IMR-90 (cell line): ENCODE measurements at regions not wholly inside any gene's neighbourhood (a gene's known extent, or its start where the extent isn't known, plus 50 kb on each side); places are given as distances from the start of the nearest gene placed in this dataset.

Experiments used
- ATAC-seq: fragments of 200-7000 bp; cut with Tn5 transposase; 2 replicates; pipeline ENCODE4 v1.9.1; 2020; ENCODE audit warnings: low read depth, mild to moderate bottlenecking, moderate library complexity
- BruUV-seq: library from RNA; stranded (reverse); fragments of 400-500 nt; replicated peaks from 2 replicates; lab custom pipeline; 2021; lab: Mats Ljungman, UMichigan
- CTCF ChIA-PET: fragments of 300-600 bp; formaldehyde crosslinking; extraction: SDS; loops from one replicate; lab custom pipeline; 2021; ENCODE audit warnings: antibody characterized with exemption; lab: Yijun Ruan, JAX
- POLR2A ChIA-PET: fragments of 300-600 bp; sonication (Branson Sonifier 250); formaldehyde crosslinking; loops from one replicate; lab custom pipeline; 2022; ENCODE audit warnings: antibody characterized with exemption; ENCODE audit not compliant: unreplicated experiment; lab: Charles Lee
- DNase-seq: peaks from one replicate; pipeline ENCODE4 v3.0.0; 2013
- H2AFZ ChIP-seq: replicated peaks from 2 replicates; pipeline ENCODE3; 2013; ENCODE audit warnings: low read length, mild to moderate bottlenecking; ENCODE audit not compliant: poor library complexity
- H2AK5ac ChIP-seq: 2 replicates; pipeline ENCODE4 v1.6.1; 2013; ENCODE audit warnings: low read depth, low read length, inconsistent platforms
- H2AK9ac ChIP-seq: replicated peaks from 2 replicates; pipeline ENCODE3; 2013; ENCODE audit warnings: mild to moderate bottlenecking, low read depth, low read length, moderate library complexity; ENCODE audit not compliant: poor library complexity
- H2BK120ac ChIP-seq: 2 replicates; pipeline ENCODE4 v1.6.1; 2013; ENCODE audit warnings: low read depth, low read length, inconsistent platforms
- H2BK15ac ChIP-seq: 3 replicates; pipeline ENCODE4 v1.6.1; 2013; ENCODE audit warnings: low read depth, low read length, inconsistent platforms
- H2BK20ac ChIP-seq: 2 replicates; pipeline ENCODE4 v1.6.1; 2013; ENCODE audit warnings: low read depth, mild to moderate bottlenecking, inconsistent platforms, low read length, moderate library complexity
- H2BK5ac ChIP-seq: 2 replicates; pipeline ENCODE4 v1.6.1; 2013; ENCODE audit warnings: mild to moderate bottlenecking, low read depth, low read length, inconsistent platforms; ENCODE audit not compliant: poor library complexity, severe bottlenecking
- H3K14ac ChIP-seq: replicated peaks from 2 replicates; pipeline ENCODE4 v1.6.1; 2013; ENCODE audit warnings: low read depth, low read length, inconsistent platforms
- H3K18ac ChIP-seq: 2 replicates; pipeline ENCODE4 v1.6.1; 2013; ENCODE audit warnings: low read depth, low read length, control low read depth
- H3K23ac ChIP-seq: 2 replicates; pipeline ENCODE4 v1.6.1; 2013; ENCODE audit warnings: low read depth, low read length, inconsistent platforms
- H3K27ac ChIP-seq: 2 replicates; pipeline ENCODE4 v1.5.1; 2013; ENCODE audit warnings: mild to moderate bottlenecking, control low read depth, low read length; ENCODE audit not compliant: insufficient read depth
- H3K27me3 ChIP-seq: 2 replicates; pipeline ENCODE4 v1.6.1; 2013; ENCODE audit warnings: low read length; ENCODE audit not compliant: control insufficient read depth, insufficient read depth
- H3K36me3 ChIP-seq: 2 replicates; pipeline ENCODE4 v1.6.1; 2013; ENCODE audit warnings: low read length, mixed read lengths; ENCODE audit not compliant: control insufficient read depth, insufficient read depth
- H3K4ac ChIP-seq: 2 replicates; pipeline ENCODE4 v1.6.1; 2013; ENCODE audit warnings: low read depth, low read length, inconsistent platforms
- H3K4me1 ChIP-seq: 2 replicates; pipeline ENCODE4 v1.6.1; 2013; ENCODE audit warnings: low read length, mixed read lengths; ENCODE audit not compliant: control insufficient read depth, insufficient read depth
- H3K4me2 ChIP-seq: 2 replicates; pipeline ENCODE4 v1.6.1; 2013; ENCODE audit warnings: low read depth, mild to moderate bottlenecking, control low read depth, low read length, moderate library complexity
- H3K4me3 ChIP-seq: 2 replicates; pipeline ENCODE4 v1.5.1; 2013; ENCODE audit warnings: low read depth, mild to moderate bottlenecking, control low read depth, low read length, moderate library complexity; ENCODE audit not compliant: insufficient read depth
- H3K56ac ChIP-seq: 2 replicates; pipeline ENCODE4 v1.6.1; 2013; ENCODE audit warnings: low read length, inconsistent platforms; ENCODE audit not compliant: insufficient read depth; ENCODE audit errors: extremely low read depth
- H3K79me1 ChIP-seq, 2 experiments: 2 replicates each; pipeline ENCODE4 v1.6.1; 2013; ENCODE audit warnings: low read length in 2 of 2, inconsistent platforms in 1 of 2, low read depth in 1 of 2
- H3K9ac ChIP-seq: 2 replicates; pipeline ENCODE4 v1.6.1; 2013; ENCODE audit warnings: low read depth, low read length, control low read depth
- H3K9me1 ChIP-seq: 2 replicates; pipeline ENCODE4 v1.6.1; 2013; ENCODE audit warnings: low read length, inconsistent platforms; ENCODE audit not compliant: insufficient read depth
- H3K9me3 ChIP-seq: 2 replicates; pipeline ENCODE4 v1.6.1; 2013; ENCODE audit warnings: low read length; ENCODE audit not compliant: control insufficient read depth, insufficient read depth
- H4K20me1 ChIP-seq: 2 replicates; pipeline ENCODE4 v1.6.1; 2013; ENCODE audit warnings: low read length, inconsistent platforms; ENCODE audit not compliant: insufficient read depth
- H4K5ac ChIP-seq: 2 replicates; pipeline ENCODE4 v1.6.1; 2013; ENCODE audit warnings: mild to moderate bottlenecking, low read depth, low read length, control low read depth
- H4K8ac ChIP-seq, 2 experiments: 2 replicates each; pipeline ENCODE4 v1.6.1; 2013; ENCODE audit warnings: low read depth in 2 of 2, low read length in 2 of 2, control low read depth in 1 of 2, inconsistent platforms in 1 of 2
- H4K91ac ChIP-seq: 2 replicates; pipeline ENCODE4 v1.6.1; 2013; ENCODE audit warnings: low read depth, low read length, inconsistent platforms; ENCODE audit not compliant: insufficient read depth
- BHLHE40 ChIP-seq: fragments of 150-350 bp; IDR thresholded peaks from 2 replicates; pipeline ENCODE4 v1.6.1; 2016; ENCODE audit warnings: mild to moderate bottlenecking, low read depth, low read length
- MAZ ChIP-seq: IDR thresholded peaks from 2 replicates; pipeline ENCODE4 v1.6.1; 2012; ENCODE audit warnings: low read depth, mild to moderate bottlenecking, low read length, improper control_type of control experiment, moderate library complexity, borderline replicate concordance
- whole genome bisulfite sequencing, 2 experiments: methylation state at CpG; one replicate each; pipeline versions ENCODE4 v1.1.5 to v1.1.7; 2013; ENCODE audit warnings: missing lambda C conversion rate in 2 of 2; ENCODE audit not compliant: insufficient read length in 1 of 2; ENCODE audit errors: extremely low coverage in 2 of 2; 5-methylcytosine and 5-hydroxymethylcytosine counted together
- dilution Hi-C: fragments of 300-500 bp; cut with HindIII; formaldehyde crosslinking; loops from one replicate; pipeline ENCODE4 v1.14.3; 2018; ENCODE audit warnings: low sequenced_read_pairs; ENCODE audit not compliant: unreplicated experiment
- in situ Hi-C: fragments of 300-500 bp; cut with MboI; formaldehyde crosslinking; loops from 3 replicates; pipeline ENCODE4 v1.14.3; 2019; ENCODE audit warnings: low sequenced_read_pairs, inconsistent platforms, mixed read lengths
- intact Hi-C: fragments of 100-400 bp; cut with micrococcal nuclease; formaldehyde crosslinking; loops from 2 replicates; pipeline ENCODE4 v1.10.0; 2022
- TF ChIP-seq, protein P1 (sequence below): conservative IDR thresholded peaks from 2 replicates; pipeline ENCODE4 v1.5.1; 2012; ENCODE audit warnings: mild to moderate bottlenecking, low read depth, low read length, improper control_type of control experiment

- dilution Hi-C loops (no loop called here), in situ Hi-C loops (no loop called here), intact Hi-C loops (no loop called here)
- H3K23ac ChIP-seq: no peak overlapping the region
- H3K27ac ChIP-seq: no peak overlapping the region
- no peak overlapping the region for H3K4ac ChIP-seq
- no TSS peak for BruUV-seq
- no peak overlapping the region for H3K14ac ChIP-seq
- H3K56ac ChIP-seq: no peak overlapping the region
- no peak overlapping the region for H3K4me2 ChIP-seq
- no peak overlapping the region for H3K4me3 ChIP-seq
- no peak for TF ChIP-seq MAZ
- TF ChIP-seq, protein P1, sequence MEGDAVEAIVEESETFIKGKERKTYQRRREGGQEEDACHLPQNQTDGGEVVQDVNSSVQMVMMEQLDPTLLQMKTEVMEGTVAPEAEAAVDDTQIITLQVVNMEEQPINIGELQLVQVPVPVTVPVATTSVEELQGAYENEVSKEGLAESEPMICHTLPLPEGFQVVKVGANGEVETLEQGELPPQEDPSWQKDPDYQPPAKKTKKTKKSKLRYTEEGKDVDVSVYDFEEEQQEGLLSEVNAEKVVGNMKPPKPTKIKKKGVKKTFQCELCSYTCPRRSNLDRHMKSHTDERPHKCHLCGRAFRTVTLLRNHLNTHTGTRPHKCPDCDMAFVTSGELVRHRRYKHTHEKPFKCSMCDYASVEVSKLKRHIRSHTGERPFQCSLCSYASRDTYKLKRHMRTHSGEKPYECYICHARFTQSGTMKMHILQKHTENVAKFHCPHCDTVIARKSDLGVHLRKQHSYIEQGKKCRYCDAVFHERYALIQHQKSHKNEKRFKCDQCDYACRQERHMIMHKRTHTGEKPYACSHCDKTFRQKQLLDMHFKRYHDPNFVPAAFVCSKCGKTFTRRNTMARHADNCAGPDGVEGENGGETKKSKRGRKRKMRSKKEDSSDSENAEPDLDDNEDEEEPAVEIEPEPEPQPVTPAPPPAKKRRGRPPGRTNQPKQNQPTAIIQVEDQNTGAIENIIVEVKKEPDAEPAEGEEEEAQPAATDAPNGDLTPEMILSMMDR: no peak
- no peak for TF ChIP-seq BHLHE40
- H4K20me1 ChIP-seq: no peaks in the 10 kb centered on the region
- H3K18ac ChIP-seq: no peak overlapping the region
- H2AFZ ChIP-seq: no peak overlapping the region
- no peak overlapping the region for H2BK120ac ChIP-seq
- no peak overlapping the region for H4K8ac ChIP-seq
- CTCF ChIA-PET: no interaction called here
- H4K5ac ChIP-seq: no peak overlapping the region
- no peak overlapping the region for H2BK15ac ChIP-seq
- DNase-seq (no peak), ATAC-seq (no peak)
- no peaks in the 10 kb centered on the region for H3K79me1 ChIP-seq
- no peak overlapping the region for H4K91ac ChIP-seq
- POLR2A ChIA-PET: no interaction called here
- H3K9me1 ChIP-seq: no peaks in the 10 kb centered on the region
- H3K36me3 ChIP-seq: no peaks in the 10 kb centered on the region
- WGBS, 2 experiments: no CpG with 5 or more reads among the region's 6 CpGs
- H2AK9ac ChIP-seq: no peak overlapping the region
- H3K27me3 ChIP-seq: peaks cover 19% of the 10 kb centered on the region
- no peaks in the 10 kb centered on the region for H3K4me1 ChIP-seq
- no peak overlapping the region for H3K9ac ChIP-seq
- 0 out of 2 replicates have a peak, but pooled peaks cover 2% of the 10 kb centered on the region for H3K9me3 ChIP-seq
- no peak overlapping the region for H2AK5ac ChIP-seq
- no peak overlapping the region for H2BK20ac ChIP-seq
- no peak overlapping the region for H2BK5ac ChIP-seq
Measured at GRCh38 chr10:113320987-113321386, 231.9 kb upstream of the HABP2 start.
